SK-N-MC (cell line): ENCODE measurements at regions not wholly inside any gene's neighbourhood (a gene's known extent, or its start where the extent isn't known, plus 50 kb on each side); places are given as distances from the start of the nearest gene placed in this dataset.

Source experiments
- EZH2 ChIP-seq: fragments of 200-600 bp; sonication (generic); IDR thresholded peaks from one replicate; pipeline ENCODE4 v1.6.1; 2017; ENCODE audit warnings: antibody characterized with exemption
- POLR2AphosphoS5 ChIP-seq: IDR thresholded peaks from 2 replicates; pipeline ENCODE4 v1.6.1; 2012; ENCODE audit warnings: mild to moderate bottlenecking, low read depth, low read length, borderline replicate concordance

DNA sequence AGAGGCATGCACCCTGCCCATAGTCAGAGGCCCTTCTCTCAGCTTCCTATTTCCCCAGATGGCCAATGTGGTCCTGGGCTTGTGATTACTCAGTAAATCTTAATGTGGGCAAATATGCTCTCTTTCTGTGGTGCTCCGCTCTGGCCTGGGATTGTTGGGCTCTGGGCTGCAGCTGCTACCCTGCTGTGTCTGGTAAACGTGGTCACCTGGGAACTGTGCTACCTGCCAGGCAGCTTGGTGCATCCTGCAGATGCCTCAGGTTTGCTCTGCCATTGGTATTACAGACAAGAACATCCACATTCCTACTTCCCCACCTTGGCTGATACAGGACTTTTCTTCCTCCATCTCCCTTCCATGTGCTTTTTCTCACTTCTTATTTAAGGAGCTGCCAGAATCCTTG is 611.5 kb upstream of the IMPG1 start:
- TF ChIP-seq POLR2AphosphoS5, result no peak
- no peak for TF ChIP-seq EZH2
